Uterus (tissue), 3 donors: ENCODE measurements at regions not wholly inside any gene's neighbourhood (a gene's known extent, or its start where the extent isn't known, plus 50 kb on each side); places are given as distances from the start of the nearest gene placed in this dataset.

ENCODE experiments used
- DNase-seq, 2 donors: peaks; one replicate each; pipeline ENCODE4 v3.0.0-alpha.2; 2019 to 2020
- H3K27ac ChIP-seq, 2 donors: fragments of 200-600 bp; sonication (generic); 1 replicate in 1 of 2; 2 replicates in 1 of 2; pipeline ENCODE4 v1.5.1; 2016 to 2018
- H3K27me3 ChIP-seq, 2 donors: fragments of 200-600 bp; sonication (generic); one replicate each; pipeline ENCODE4 v1.5.1; 2018 to 2019; ENCODE audit warnings: control low read depth in 1 of 2
- H3K36me3 ChIP-seq, 2 donors: fragments of 200-600 bp; sonication (generic); one replicate each; pipeline ENCODE4 v1.5.1; 2019; ENCODE audit warnings: control low read depth in 1 of 2
- H3K4me1 ChIP-seq, 2 donors: fragments of 200-600 bp; sonication (generic); one replicate each; pipeline ENCODE4 v1.5.1; 2018 to 2019; ENCODE audit warnings: control low read depth in 1 of 2
- H3K4me3 ChIP-seq, 2 donors: fragments of 200-600 bp; sonication (generic); 1 replicate in 1 of 2; 2 replicates in 1 of 2; pipeline ENCODE4 v1.5.1; 2018 to 2019; ENCODE audit warnings: mild to moderate bottlenecking in 1 of 2
- H3K9me3 ChIP-seq, 2 donors: fragments of 200-600 bp; sonication (generic); one replicate each; pipeline ENCODE4 v1.5.1; 2019; ENCODE audit warnings: control low read depth in 1 of 2
- POLR2A ChIP-seq, 2 donors: fragments of 450-650 bp; IDR thresholded peaks; one replicate each; pipeline ENCODE4 v1.6.1; 2016; ENCODE audit warnings: antibody characterized with exemption in 2 of 2, mild to moderate bottlenecking in 1 of 2, moderate library complexity in 1 of 2
- intact Hi-C: fragments of 100-400 bp; cut with DNase I; formaldehyde crosslinking; loops from one replicate; pipeline ENCODE4 v1.15.1; 2023; ENCODE audit warnings: low total_unique reads
- TF ChIP-seq, protein P1 (sequence below), 4 experiments: fragments of 200-600 bp in 2 of 4; fragments of 450-650 bp in 2 of 4; sonication (generic) in 2 of 4; IDR thresholded peaks; one replicate each; pipeline ENCODE4 v1.5.1; 2016 to 2019; ENCODE audit warnings: antibody characterized with exemption in 4 of 4, mild to moderate bottlenecking in 2 of 4, moderate library complexity in 1 of 4
- donor health status: DM: yes; HTN: yes; CAD: no.

DNA sequence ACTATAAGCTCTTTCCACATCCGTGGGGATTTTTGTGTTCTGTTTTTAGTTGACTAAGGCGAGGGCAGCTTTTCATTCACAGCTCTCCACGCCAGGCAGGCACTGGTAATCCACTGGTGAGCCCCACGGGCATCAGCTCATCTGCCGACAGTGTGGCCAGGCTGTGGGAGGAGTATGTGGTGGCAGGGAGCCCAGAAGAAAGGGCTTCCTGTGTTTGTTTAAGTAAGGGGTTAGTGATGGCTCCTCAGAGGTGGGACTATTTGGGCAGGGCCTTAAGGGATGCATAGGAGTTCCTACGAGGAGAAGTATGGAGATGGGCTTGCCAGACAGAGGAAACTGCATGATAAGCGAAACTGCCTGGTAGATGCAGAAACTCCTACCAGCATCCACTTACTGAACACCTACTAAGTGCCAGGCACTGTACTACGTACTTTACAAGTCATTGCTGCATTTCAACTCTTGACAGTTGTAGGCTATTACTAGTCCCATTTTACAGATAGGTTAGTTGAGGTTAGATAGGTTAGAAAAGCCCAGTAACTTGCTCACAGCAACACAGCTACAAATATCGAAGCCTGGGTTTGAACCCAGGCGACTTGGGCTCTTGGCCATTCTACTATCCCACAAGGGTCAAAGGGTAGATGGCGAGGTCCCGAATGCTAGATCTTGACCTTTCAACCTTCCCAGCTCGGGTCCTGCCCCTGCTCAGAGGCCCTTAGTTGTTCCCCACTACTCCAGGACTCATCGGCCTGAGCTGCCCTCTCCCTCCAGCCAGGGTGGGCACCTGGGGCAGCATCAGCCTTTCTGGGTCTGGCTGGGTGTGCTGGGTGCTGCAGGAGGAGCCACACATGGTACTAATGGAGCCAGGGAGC is 55.1 kb downstream of the CEBPB start:
- Histone ChIP-seq H3K4me3 (no peak overlapping the region), H3K4me1 (no peaks in the 10 kb centered on the region), H3K27me3 (no peaks in the 10 kb centered on the region), H3K27ac (no peak overlapping the region), H3K36me3 (no peaks in the 10 kb centered on the region), H3K9me3 (no peaks in the 10 kb centered on the region)
- TF ChIP-seq, protein P1, sequence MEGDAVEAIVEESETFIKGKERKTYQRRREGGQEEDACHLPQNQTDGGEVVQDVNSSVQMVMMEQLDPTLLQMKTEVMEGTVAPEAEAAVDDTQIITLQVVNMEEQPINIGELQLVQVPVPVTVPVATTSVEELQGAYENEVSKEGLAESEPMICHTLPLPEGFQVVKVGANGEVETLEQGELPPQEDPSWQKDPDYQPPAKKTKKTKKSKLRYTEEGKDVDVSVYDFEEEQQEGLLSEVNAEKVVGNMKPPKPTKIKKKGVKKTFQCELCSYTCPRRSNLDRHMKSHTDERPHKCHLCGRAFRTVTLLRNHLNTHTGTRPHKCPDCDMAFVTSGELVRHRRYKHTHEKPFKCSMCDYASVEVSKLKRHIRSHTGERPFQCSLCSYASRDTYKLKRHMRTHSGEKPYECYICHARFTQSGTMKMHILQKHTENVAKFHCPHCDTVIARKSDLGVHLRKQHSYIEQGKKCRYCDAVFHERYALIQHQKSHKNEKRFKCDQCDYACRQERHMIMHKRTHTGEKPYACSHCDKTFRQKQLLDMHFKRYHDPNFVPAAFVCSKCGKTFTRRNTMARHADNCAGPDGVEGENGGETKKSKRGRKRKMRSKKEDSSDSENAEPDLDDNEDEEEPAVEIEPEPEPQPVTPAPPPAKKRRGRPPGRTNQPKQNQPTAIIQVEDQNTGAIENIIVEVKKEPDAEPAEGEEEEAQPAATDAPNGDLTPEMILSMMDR (IDR thresholded peaks at IDR 0.05) = no peak
- TF ChIP-seq POLR2A (IDR thresholded peaks at IDR 0.05) = no peak
- DNase-seq = no peak
- intact Hi-C loops = no loop called here

DNA sequence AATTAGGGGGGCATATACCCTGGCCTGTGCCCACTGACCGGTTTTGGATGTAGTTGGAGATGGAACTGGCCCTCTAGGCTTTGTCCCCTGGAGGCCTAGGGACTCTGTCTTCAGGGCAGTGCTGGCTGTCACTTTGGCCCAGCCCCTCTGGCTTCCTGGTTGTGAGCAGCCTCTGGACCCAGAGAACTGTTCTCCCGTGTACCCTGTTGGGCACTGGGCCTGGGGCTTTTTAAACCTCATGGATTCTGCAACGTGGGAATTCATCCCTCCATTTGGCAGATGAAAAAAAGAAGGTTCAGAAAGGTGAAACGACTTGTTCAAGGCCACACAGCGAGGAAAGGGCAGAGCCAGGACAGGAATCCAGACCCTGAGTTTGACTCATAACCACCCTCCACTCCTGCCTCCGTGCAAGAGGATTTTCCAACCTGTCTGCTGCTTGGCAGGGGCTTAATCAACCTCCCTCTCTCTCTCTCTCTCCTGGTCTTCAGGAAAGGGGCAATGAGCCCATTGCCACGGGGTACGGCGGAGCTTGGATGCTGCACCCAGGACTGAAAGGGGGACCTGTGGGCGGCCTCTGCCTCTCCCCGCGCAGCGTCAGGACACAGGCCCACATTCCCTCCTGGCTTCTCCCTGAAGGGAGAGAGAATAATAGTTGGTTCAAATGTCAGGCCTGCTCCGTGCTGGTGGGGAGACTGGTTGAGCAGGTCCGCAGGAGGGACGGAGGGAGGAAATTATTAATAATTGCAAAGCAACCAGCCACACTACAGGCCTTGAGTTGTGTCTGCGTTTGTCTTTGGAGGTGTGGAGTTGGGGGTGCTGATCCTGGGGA is 56.0 kb downstream of the CEBPB start:
- DNase-seq = no peak
- intact Hi-C loops = no loop called here
- H3K27ac ChIP-seq = no peak overlapping the region
- H3K9me3 ChIP-seq = no peaks in the 10 kb centered on the region
- no peaks in the 10 kb centered on the region for H3K27me3 ChIP-seq
- H3K36me3 ChIP-seq = no peaks in the 10 kb centered on the region
- H3K4me3 ChIP-seq = no peak overlapping the region
- no peak for TF ChIP-seq POLR2A (IDR thresholded peaks at IDR 0.05)
- TF ChIP-seq, protein P1 (IDR thresholded peaks at IDR 0.05) = no peak
- H3K4me1 ChIP-seq = no peaks in the 10 kb centered on the region

DNA sequence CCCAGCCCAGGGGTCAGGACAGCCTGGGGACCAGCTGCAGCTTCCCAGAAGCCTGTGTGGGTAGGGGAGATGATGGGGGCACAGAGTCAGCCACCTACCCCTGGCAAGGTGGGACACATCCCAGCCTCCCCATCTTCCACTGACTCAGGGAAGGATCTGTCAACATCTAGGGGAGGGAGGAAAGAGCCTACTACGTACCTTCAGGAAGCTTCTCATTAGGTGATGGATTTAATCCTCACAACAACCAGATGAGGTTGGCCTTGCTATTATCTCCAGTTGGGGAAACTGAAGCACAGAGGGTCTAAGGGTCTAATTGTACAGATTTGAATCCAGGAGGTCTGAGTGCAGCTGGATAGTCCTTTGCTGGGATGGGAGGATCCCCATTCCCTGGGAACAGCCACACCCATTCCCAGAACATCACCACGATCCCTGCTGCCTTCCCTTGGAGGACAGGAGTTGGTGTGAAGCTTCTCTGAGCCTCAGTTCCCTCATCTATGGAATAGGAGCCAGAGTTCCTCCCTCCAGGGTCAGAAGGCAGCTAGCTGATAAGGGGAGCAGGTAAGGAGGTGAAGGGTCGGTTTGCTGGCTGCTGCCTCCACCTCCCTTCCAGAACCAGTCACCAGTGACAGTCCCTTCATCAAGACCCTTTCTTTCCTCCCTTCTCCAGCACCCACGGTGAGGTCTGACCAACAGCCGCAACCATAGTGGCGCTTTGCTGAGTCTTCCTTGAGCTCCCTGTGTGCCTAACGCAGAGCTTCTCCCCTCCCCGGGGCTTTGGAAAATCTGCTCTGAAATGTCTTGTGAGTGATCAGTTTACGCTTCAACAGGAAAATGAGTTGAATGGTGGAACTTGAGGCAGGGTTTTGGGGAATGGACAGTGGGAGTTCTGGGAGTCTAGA is 56.8 kb downstream of the CEBPB start:
- H3K27me3 ChIP-seq = no peaks in the 10 kb centered on the region
- no peak overlapping the region for H3K27ac ChIP-seq
- no peaks in the 10 kb centered on the region for H3K36me3 ChIP-seq
- intact Hi-C loops = no loop called here
- no peaks in the 10 kb centered on the region for H3K9me3 ChIP-seq
- no peak for DNase-seq
- no peak overlapping the region for H3K4me3 ChIP-seq
- no peak for TF ChIP-seq POLR2A (IDR thresholded peaks at IDR 0.05)
- TF ChIP-seq, protein P1 (IDR thresholded peaks at IDR 0.05) = no peak
- no peaks in the 10 kb centered on the region for H3K4me1 ChIP-seq

DNA sequence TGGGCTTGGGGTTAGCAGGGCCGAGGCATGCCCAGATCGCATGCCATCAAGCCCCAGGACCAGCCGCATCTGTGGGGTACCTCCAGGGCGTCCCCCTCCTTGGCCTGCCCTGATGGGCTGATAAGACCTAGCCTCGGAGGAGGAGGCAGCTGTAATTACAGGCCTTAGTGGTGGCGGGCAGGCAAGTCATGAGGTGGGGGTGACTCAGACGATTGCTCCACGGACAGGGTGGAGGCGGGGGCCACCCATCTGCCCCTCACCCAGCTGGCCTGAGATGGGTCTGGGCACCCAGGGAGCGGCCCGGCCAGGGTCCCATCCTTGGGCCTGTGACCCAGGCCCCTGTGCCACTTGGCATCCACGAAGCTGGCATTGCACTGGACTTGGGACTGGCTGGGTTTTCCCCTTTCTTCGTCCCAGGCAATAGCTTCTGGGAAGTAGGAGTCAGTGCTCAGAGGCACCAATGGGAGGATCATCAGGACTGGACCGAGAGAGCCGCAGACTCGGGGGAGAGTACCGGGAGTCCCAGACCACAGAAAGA is 57.5 kb downstream of the CEBPB start:
- H3K27ac ChIP-seq = no peak overlapping the region
- no peak overlapping the region for H3K4me3 ChIP-seq
- no peaks in the 10 kb centered on the region for H3K27me3 ChIP-seq
- no peak for DNase-seq
- no peaks in the 10 kb centered on the region for H3K9me3 ChIP-seq
- H3K36me3 ChIP-seq = no peaks in the 10 kb centered on the region
- no peak for TF ChIP-seq POLR2A (IDR thresholded peaks at IDR 0.05)
- TF ChIP-seq, protein P1 (IDR thresholded peaks at IDR 0.05) = no peak
- H3K4me1 ChIP-seq = no peaks in the 10 kb centered on the region
- intact Hi-C loops = no loop called here
